HG02884 (cell line): ENCODE measurements at regions not wholly inside any gene's neighbourhood (a gene's known extent, or its start where the extent isn't known, plus 50 kb on each side); places are given as distances from the start of the nearest gene placed in this dataset.

ENCODE experiments used
- ATAC-seq: cut with Tn5 transposase; IDR thresholded peaks from one replicate; pipeline ENCODE4 v1.9.1; 2021; ENCODE audit warnings: mild to moderate bottlenecking, moderate library complexity; ENCODE audit not compliant: unreplicated experiment

DNA sequence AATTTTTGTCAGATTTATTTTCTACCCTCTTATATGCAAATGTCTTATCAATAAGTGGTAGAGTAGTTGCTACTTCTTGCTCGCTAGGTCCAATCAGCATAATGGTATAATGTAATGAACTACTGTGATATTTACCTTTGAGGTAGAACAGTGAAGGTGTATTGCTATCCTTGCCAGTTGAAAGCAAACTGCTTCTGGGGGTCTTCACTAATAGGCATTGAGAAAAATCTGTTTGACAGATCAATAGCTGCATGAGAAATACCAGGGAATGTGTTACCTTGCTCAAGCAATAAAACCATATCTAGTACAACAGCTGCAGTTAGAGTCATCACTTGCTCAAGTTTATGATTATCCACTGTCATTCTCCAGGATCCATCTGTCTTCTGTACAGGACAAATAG, 50.1 kb upstream of the EFEMP1 start:
- no peak for ATAC-seq

DNA sequence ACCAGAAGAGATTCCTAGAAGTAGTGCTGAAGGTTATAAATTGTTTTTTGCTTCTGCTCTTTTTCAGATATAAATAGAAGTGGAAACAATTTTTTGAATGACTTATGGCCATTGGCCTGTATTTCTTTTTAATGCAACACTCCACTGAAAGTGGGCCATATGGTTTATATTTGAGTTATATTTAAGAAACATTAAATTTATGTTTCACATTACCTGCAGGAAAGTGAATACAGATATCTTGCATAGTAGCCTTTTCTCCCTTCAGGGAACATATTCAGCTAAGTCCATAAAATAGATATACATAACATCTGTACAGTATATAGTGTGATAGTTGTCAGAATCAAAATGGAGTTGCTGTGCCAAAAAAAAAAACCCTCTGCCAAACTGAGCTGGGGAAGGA, 53.1 kb upstream of the EFEMP1 start:
- no peak for ATAC-seq

DNA sequence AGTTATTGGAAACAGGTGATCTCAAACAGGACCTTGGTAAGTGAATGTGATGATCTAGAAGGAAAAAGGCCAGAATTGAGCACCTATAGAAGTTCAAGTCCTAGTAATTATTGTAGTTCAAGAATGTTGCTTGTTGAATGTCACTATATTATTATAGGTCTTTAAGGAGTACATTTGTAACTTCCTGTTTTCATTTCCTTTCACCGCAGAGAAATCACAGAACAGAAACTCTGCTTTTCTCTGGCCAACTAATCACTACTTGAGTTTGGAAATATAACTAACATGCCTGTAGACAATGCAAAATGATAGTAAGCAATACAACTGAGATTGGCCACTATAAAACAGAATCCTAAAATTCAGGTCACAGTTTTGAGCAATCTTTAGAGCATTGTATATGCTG, 61.8 kb upstream of the EFEMP1 start:
- peak; percentile 97 for ATAC-seq

DNA sequence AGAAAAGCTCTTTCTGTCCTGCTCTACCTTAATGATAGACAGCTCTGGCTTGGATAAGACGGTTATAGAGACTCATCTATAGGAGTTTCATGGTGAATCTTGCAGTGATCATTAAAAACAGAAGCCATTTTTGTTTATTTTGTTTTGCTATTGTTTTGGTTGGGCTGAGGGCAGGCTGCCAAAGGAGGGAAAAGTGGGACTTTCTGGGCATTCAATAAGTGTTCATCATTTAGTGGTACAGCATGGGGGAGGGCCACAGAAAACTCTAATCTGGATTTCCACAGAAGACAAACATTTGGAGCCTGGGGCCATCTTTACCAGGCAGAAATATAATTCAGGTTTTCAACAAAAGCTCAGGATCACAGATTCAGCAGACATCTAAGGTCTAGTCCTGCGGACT, 62.4 kb upstream of the EFEMP1 start:
- no peak for ATAC-seq

DNA sequence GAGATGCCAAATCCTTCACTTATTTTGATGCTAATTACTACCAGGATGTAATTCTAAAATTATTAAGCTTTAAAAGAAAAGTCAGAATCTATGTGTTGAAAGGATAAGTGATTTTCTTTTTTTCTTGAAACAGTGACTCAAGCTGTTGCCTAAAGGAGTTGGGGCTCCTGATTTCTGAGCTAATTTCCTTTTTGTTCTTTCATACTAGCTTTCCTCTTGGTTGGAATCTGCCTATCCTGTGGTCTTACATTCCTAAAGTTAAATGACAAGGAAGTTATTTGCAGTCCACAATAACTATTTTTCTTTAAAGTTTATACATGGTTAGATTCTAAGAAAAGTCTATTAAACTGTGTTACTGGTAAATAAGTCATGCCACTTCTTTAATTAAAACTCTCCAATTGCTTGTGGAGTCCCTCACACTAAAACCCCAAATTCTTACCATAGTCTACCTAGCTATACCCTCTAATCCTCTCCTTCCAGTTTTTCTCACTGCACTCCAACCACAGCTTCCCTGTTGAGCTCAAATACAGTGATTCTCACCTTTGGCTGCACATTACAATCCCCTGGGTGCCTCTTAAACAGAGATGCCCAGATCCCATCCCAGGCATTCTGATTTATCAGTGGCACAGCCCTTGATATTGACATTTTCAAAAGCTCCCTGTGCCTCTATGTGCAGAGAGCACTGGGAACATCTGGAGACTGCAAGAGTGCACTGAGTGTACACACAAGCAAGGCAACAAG, 63.3 kb upstream of the EFEMP1 start:
- ATAC-seq: no peak

DNA sequence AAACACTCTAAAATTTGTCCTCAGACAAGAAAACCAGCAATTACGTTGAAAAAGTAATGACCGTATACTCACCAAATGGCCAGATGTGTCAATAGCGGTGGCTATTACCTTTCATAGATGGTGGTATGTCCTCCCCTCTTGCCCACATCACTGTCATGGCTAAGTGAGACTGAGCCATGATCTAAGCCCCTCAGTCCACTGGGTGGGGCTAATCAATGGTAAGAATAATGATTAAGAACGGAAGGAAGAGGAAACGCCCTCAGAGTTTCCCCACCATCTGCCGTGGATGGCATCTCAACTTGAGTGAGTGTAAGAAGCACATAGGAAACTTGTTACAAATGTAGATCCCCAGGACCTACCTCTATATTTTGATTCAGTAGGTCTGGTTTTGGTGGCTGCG, 65.8 kb upstream of the EFEMP1 start:
- ATAC-seq: no peak

DNA sequence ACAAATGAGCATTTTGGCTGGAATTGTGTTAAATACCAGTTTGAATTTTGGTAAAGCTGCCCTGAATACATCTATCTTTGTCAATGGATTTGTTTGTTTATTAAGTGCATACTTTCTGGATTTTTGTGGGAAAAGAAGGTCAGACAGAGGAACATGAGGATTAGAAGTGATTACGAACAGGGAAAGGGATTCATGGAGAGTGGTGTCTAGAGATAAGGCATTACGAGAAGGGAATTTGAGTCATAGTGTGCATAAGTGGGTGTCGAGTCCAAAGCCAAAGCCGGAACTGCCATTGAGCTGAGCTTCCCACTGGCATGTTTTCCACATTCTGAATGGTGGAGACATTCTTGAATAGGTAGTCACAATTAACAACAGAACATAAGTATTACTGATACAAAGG, 68.9 kb upstream of the EFEMP1 start:
- ATAC-seq: no peak

DNA sequence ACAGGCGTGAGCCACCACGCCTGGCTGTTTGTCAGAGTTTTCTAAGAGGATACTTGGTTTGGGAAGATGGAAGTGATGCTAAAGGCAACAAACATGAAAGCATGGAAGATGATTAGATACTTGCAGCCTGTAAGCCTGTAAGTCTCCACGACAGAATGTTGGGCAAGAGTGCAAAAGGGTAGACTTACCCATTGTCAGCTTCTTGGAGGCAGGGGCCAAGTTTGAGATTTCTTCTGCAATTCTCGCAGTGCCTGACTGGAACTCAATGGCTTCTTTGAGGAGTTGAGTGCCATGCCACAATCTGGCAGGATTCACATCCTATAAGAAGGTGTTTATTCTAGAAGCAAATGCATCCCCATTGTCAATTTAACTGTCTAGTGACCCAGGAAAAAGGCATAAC, 70.1 kb upstream of the EFEMP1 start:
- no peak for ATAC-seq

DNA sequence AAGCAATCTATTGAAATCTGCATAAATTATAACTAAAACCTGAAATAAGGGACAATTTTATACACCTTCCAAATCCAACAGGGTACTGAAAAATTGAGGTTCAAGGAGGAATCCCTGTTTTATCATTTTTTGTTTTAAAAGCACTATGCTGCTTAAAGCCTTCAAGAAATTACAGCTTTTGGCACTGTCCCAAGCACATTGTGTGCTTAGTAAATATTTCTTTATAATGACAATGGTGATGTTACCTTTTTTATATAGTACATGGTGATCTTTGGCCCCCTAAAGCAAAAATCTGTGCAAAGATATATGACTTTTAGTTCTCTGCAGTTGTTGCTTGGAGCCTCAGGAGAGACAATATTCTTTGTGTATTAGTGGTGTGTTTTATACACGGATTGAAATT, 71.6 kb upstream of the EFEMP1 start:
- ATAC-seq: no peak

DNA sequence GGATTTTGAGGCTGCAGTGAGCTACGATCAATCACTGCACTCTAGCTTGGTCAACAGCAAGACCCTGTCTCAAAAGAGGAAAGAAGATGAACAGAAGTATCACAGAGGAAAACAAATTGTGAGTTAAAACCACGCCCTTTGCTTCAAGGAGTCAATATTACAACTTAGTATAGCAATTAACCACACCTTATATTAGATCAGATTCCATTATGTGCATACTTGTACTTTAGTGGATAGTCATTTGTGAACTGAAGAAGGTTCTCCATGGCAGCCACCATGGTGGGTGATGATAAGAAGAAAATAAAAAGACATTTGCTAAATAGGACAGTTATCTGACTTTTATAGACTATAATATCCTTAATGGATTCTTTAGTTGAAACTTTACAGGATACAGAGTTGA, 72.3 kb upstream of the EFEMP1 start:
- ATAC-seq: no peak

DNA sequence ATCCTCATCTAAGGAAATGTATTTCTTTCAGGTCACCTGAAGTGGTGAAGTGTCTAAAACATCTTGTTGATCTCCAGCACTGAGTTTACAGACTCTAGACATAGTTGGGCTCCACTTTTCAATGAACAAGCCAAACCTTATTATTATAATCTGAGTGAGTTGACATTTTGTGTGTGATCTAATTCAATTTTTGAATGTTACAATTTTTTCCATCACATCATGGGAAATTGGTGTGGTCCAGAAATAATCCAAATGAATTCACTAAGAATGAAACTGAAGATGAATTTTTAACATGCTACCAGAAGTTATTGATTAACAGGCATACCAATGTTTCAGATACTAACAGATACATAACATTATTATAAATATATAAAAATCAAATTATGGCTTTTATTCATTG, 75.6 kb upstream of the EFEMP1 start:
- ATAC-seq: no peak

DNA sequence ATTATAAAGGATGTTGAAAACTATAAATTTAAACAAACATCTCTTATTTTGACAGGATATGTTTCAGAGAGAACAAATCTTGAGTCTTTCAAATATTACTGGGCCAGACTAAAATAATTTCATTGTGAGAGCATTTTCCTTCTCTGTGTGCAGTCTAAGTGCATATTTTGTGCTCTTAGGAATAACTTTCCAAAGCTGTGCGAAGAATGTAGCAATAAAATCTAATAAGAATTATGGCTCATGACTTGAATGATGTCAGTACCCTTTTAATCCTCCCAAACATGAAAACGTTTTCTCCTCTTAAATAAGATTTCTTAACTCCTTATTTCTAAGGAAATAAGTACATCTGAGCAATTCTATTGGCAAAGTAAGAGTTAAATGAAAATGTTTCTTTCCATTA, 76.2 kb upstream of the EFEMP1 start:
- no peak for ATAC-seq

DNA sequence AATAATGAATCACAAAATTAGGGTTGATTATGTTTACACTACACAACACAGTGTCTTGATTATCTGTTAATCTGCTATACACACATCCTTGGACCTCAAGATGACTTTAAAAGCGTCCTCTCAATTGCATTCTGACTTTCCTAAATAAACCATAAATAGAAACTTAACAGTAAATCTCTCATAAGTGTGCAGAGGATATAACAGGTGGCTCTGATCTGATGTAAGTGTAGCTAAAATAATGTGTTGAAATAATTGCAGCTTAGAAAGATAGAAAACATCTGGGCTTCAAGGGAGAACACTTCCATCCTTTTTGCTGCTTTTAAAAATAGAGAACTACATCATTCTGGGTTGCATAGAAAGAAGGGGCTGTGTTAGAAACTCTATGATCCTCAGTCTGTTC, 78.4 kb upstream of the EFEMP1 start:
- ATAC-seq: no peak

DNA sequence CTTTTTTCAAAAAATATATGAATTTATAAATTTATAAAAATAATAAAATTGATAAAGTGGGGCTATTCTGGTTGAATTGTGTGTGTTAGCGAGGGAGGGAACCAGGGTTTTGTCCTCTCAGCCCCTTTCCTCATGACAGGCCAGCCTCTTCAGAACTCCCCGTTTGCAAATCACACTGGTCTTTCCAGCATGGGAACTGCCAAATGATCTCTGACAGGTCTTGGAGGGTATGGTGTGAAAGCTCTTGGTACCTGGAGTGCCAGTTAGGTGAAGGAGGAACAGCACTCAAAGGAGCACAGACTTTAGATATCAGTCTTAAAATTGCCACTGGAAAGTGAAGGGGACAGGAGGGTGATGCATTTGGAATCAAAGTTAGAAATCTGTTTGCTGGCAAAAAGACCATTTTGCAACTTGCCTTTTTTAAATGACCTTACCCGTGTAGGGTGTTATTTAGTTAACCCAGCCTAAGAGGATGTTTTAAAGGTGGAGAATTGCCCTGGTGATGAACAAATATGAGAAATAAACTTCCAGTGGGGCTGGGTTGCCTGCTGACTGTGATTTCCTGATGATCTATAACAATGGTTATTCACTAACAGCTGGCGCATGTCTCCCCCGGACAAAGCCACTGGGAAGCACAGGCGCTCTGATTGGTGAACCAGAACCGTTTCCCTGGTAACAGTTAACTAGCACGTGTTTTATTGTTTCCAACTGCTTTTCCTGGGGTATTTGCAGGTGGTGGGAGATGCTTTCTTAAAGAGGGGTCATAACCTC, 85.3 kb upstream of the EFEMP1 start:
- no peak for ATAC-seq

DNA sequence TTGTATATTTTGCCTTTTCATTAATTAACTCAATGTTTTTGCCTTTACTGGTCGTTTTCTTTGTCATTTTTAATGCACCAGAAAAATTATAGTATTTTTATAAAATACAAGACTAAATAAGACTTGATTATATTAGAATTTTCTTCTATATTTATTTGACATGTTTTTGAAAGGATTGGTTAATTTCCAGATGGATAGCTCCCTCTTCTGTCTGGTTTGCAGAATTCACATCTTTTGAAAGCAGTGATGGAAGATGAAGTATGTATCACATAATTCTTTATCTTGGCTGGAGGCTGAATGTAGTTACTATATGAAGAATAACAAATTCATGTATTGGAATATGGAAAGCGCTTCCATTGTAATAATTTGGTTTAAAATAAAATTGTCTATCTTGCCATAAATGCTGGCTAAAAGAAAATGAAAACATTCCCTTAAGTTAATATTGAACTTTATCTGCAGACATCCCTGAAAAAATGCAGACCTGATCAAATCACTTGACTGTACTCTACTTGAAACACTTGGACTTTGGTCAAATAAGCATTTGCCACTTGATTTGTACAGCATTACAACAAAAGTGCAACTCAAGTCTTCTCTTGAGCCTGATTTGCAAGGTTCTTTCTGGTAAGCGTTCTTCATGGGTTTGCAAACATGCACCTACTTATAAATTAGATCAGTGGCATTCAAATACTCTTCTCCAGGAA, 86.3 kb upstream of the EFEMP1 start:
- no peak for ATAC-seq

DNA sequence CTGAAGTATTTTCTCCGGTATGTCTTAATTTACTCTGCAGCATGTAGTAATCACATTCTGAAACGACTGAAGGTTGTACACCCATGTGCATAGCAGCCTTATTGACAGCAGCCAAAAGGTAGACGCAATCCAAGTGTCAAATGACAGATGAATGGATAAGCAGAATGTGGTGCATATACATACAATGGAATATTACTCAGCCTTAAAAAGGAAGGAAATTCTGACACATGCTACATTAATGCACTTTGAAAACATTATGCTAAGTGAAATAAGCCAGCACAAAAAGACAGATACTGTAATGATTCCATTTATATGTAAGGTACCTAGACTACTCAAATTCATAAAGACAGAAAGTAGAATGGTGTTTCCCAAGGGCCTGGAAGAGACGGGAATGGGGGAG, 88.0 kb upstream of the EFEMP1 start:
- ATAC-seq: no peak

DNA sequence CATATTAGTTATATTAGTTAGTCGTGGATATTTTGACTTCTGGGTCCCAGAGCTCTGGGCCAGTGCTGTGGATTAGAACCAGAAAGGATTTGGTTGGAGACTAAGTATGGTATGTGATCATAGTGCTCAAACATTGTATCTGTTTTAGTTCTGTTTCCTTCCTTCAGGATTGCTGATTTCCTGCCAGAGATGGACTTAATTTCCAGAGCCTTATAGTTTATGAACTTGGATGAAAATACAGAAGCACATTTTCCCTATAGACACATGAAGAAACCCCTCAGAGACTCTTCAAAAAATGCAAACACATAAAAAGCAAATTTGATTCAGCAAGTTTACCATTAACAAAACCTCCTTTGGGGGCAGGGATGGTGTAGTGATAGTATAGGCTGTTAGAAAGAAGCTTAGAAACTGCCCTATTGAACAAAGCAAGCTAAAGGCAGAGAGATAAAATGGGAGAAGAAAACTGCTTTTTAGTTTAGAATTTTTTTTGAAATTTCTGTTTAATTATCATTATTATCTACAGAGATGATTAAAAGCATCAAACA, 88.7 kb upstream of the EFEMP1 start:
- ATAC-seq: no peak

DNA sequence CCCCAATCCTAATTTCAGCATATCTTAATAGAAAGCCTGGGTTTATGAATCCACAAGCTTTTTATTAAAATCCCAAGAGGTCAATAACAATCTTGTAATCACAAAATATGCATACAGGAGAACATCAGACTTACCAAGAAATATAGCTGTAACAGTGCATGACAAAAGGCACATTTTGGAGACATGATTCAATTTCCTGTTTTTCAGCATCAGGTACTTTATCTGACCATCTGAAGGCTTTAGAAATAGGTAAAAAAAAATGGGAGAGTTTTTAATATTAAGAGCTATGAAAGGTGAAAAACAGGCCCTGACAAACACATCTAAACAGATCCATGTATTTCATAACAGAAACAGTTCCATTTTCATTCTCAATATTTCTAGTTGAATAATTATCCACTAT, 89.9 kb upstream of the EFEMP1 start:
- ATAC-seq: no peak

DNA sequence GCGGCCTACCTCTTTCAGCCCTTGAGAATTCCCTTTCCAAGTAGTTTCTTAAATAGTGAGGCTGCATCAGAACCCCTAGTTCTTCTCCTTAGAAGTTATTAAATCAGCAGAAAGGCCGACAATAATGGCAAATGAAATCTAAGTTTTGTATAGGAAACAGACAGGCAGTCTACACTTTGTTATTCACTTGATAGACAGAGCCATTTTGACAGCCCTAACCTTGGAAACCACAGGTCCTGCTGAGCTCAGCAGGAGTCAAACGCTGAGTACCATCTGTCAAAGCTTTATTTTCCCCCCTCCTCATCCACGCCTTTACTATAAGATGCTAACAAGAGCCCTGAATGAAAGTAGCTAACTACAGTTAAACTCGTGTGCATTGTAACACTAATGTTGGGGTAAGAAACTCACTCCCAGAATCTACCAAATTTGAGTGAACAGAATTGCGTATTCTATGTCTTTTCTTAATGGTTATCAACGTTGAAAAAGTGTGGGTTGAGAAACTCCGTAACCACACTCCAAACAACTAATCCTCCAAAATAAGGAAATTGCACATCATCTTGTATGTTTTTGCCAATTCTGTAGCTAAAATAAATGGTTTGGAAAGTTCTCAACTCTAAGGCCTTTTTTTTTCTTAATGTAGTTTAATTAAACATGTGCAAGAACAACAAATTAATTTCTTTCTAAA, 90.6 kb upstream of the EFEMP1 start:
- ATAC-seq: no peak

DNA sequence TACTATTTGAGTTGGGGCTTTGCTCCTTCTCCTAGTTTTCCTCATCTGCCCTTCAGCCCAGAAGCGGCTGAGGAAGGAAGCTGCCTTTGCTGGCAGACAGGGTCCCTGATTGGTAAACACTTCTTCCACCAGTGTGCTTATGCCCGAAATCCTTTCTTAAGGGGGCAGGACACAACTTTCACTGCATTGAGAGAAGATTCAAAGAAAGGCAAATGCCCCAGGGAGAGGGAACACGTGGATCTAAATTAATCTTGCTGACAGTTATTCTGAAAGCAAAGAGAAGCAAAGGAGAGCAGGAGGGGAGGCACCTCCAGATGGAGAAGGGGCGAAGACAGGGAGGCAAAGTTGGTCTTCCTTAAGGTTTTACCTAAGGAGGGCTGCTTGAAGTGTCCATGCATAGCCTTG, 92.1 kb upstream of the EFEMP1 start:
- no peak for ATAC-seq

DNA sequence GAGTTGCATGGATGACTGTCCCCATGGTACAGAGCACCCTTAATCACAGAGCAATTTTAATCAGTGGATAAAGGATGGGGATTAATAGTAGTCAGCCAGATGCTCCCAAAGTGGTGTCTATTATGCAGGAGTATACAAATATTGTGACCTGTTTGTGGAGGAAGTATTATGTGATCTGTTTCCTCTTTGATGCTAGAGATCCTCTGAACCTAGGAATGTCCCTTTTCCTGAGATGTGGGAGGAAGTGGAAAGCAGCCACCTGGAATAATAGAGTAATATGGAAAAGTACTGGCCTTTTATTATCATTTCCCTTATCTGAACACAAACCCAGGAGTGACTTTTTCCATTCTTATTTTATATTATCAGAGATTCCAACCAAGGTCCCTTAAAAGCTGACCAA, 94.2 kb upstream of the EFEMP1 start:
- ATAC-seq: no peak
